GM18909 (cell line): ENCODE measurements at regions not wholly inside any gene's neighbourhood (a gene's known extent, or its start where the extent isn't known, plus 50 kb on each side); places are given as distances from the start of the nearest gene placed in this dataset.

Experiments used
- ATAC-seq: cut with Tn5 transposase; IDR thresholded peaks from one replicate; pipeline ENCODE4 v1.9.1; 2021; ENCODE audit warnings: mild to moderate bottlenecking; ENCODE audit not compliant: unreplicated experiment, poor library complexity

GRCh38 chr2:180133736-180134135 lies 126.6 kb upstream of the CWC22 start:
- no peak for ATAC-seq

GRCh38 chr2:180130403-180130802 lies 123.3 kb upstream of the CWC22 start:
- no peak for ATAC-seq

- ATAC-seq = no peak
Measured at GRCh38 chr2:180128861-180129260, 121.8 kb upstream of the CWC22 start.

GRCh38 chr2:180125245-180125962 lies 118.3 kb upstream of the CWC22 start:
- peak; percentile 84 for ATAC-seq

- ATAC-seq = peak; percentile 65
Measured at GRCh38 chr2:180124273-180125139, 117.4 kb upstream of the CWC22 start.

GRCh38 chr2:180122874-180123273 lies 115.8 kb upstream of the CWC22 start:
- ATAC-seq = no peak

- no peak for ATAC-seq
Measured at GRCh38 chr2:180115675-180116074, 108.6 kb upstream of the CWC22 start.

- ATAC-seq = no peak
Measured at GRCh38 chr2:180115269-180115668, 108.2 kb upstream of the CWC22 start.

- no peak for ATAC-seq
Measured at GRCh38 chr2:180111901-180112300, 104.8 kb upstream of the CWC22 start.

GRCh38 chr2:180110469-180110868 lies 103.4 kb upstream of the CWC22 start:
- no peak for ATAC-seq

- no peak for ATAC-seq
Measured at GRCh38 chr2:180101846-180102245, 94.7 kb upstream of the CWC22 start.

- ATAC-seq = no peak
Measured at GRCh38 chr2:180099308-180099707, 92.2 kb upstream of the CWC22 start.

GRCh38 chr2:180085144-180085543 lies 78.0 kb upstream of the CWC22 start:
- ATAC-seq = no peak

- ATAC-seq = no peak
Measured at GRCh38 chr2:180077295-180077906, 70.3 kb upstream of the CWC22 start.

- ATAC-seq = no peak
Measured at GRCh38 chr2:180075870-180076269, 68.8 kb upstream of the CWC22 start.

- no peak for ATAC-seq
Measured at GRCh38 chr2:180071797-180072196, 64.7 kb upstream of the CWC22 start.

GRCh38 chr2:180063494-180064092 lies 56.5 kb upstream of the CWC22 start:
- no peak for ATAC-seq

GRCh38 chr2:180062178-180062577 lies 55.1 kb upstream of the CWC22 start:
- ATAC-seq = no peak

GRCh38 chr2:180061546-180061945 lies 54.4 kb upstream of the CWC22 start:
- ATAC-seq = no peak

GRCh38 chr2:180061085-180061484 lies 54.0 kb upstream of the CWC22 start:
- ATAC-seq = no peak

- no peak for ATAC-seq
Measured at GRCh38 chr2:180058993-180059392, 51.9 kb upstream of the CWC22 start.
